Stomach (tissue), 4 donors: ENCODE measurements at regions not wholly inside any gene's neighbourhood (a gene's known extent, or its start where the extent isn't known, plus 50 kb on each side); places are given as distances from the start of the nearest gene placed in this dataset.

Experiments
- CTCF ChIP-seq, 7 experiments: fragments of 450-650 bp in 4 of 7; fragments of 200-600 bp in 3 of 7; sonication (generic) in 3 of 7; IDR thresholded peaks; one replicate each; pipeline ENCODE4 v1.5.1; 2016 to 2019; ENCODE audit warnings: antibody characterized with exemption in 7 of 7, control low read depth in 2 of 7, mild to moderate bottlenecking in 1 of 7
- EP300 ChIP-seq: sonication (generic); formaldehyde crosslinking; IDR thresholded peaks from one replicate; pipeline ENCODE4 v1.6.1; 2017; ENCODE audit warnings: antibody characterized with exemption
- POLR2A ChIP-seq, 4 donors: fragments of 450-650 bp; IDR thresholded peaks; one replicate each; pipeline ENCODE4 v1.6.1; 2016; ENCODE audit warnings: antibody characterized with exemption in 4 of 4, control low read depth in 2 of 4, mild to moderate bottlenecking in 1 of 4, moderate library complexity in 1 of 4
- POLR2AphosphoS5 ChIP-seq, 3 donors: sonication (generic); formaldehyde crosslinking; IDR thresholded peaks; one replicate each; pipeline ENCODE4 v1.6.1; 2016; ENCODE audit warnings: antibody characterized with exemption in 3 of 3

GRCh38 chr1:234709473-234710228 lies 99.7 kb upstream of the IRF2BP2 start:
- no peak for TF ChIP-seq POLR2A (IDR thresholded peaks at IDR 0.05)
- no peak for TF ChIP-seq EP300
- TF ChIP-seq CTCF (IDR thresholded peaks at IDR 0.05), result no peak
- no peak for TF ChIP-seq POLR2AphosphoS5 (IDR thresholded peaks at IDR 0.05)
